Upper lobe of right lung (tissue), 1 donor: ENCODE measurements at regions not wholly inside any gene's neighbourhood (a gene's known extent, or its start where the extent isn't known, plus 50 kb on each side); places are given as distances from the start of the nearest gene placed in this dataset.
A peak's percentile ranks its signal among the peaks of the same experiment; 100 is the strongest.

Source experiments
- ATAC-seq: fragments of 200-7000 bp; cut with Tn5 transposase; one replicate; pipeline ENCODE4 v1.9.1; 2020; ENCODE audit warnings: mild to moderate bottlenecking, moderate library complexity
- DNase-seq: peaks from one replicate; pipeline ENCODE4 v3.0.0-alpha.2; 2020
- H3K27ac ChIP-seq: fragments of 200-600 bp; one replicate; pipeline ENCODE4 v1.8.0; 2022
- H3K27me3 ChIP-seq: fragments of 200-600 bp; one replicate; pipeline ENCODE4 v1.8.0; 2022; ENCODE audit warnings: mild to moderate bottlenecking
- H3K36me3 ChIP-seq: fragments of 200-600 bp; one replicate; pipeline ENCODE4 v1.8.0; 2022
- H3K4me1 ChIP-seq: fragments of 200-600 bp; one replicate; pipeline ENCODE4 v1.8.0; 2022
- H3K4me3 ChIP-seq: fragments of 200-600 bp; one replicate; pipeline ENCODE4 v1.8.0; 2022; ENCODE audit warnings: mild to moderate bottlenecking
- H3K9me3 ChIP-seq: fragments of 200-600 bp; one replicate; pipeline ENCODE4 v1.8.0; 2022
- intact Hi-C: fragments of 100-400 bp; cut with DNase I; formaldehyde crosslinking; loops from one replicate; pipeline ENCODE4 v1.11.0; 2022
- TF ChIP-seq, protein P1 (sequence below): fragments of 200-600 bp; IDR thresholded peaks from one replicate; pipeline ENCODE4 v1.8.0; 2022; ENCODE audit warnings: antibody characterized with exemption
- donor health status: DM: no; HTN: yes; CAD: no; lungs with severe emphysema.

DNA sequence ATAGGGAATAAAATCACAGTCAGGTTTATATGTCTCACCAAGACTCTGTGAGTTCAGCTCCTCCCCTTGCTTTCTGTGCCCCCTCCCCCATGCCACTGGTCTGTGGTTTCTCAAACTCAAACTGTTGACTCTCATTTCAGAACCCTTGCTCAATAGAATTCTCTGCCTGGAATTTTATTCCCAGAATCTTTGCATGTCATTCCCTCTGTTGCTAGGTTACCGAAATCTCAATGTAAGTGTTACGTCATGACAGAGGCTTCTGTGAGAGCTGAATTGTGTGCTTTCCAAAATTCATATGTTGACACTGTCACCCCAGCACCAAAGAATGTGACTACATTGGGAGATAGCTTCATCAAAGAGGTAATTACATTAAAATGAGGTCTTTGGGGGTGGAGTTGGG lies 1938.8 kb downstream of the TP53TG3F start:
- H3K27ac ChIP-seq: no peak overlapping the region
- no peaks in the 10 kb centered on the region for H3K27me3 ChIP-seq
- no peaks in the 10 kb centered on the region for H3K36me3 ChIP-seq
- H3K9me3 ChIP-seq: no peaks in the 10 kb centered on the region
- intact Hi-C loops: no loop called here
- ATAC-seq (peak; percentile 13), DNase-seq (no peak)
- no peak overlapping the region for H3K4me3 ChIP-seq
- no peaks in the 10 kb centered on the region for H3K4me1 ChIP-seq
- TF ChIP-seq, protein P1, sequence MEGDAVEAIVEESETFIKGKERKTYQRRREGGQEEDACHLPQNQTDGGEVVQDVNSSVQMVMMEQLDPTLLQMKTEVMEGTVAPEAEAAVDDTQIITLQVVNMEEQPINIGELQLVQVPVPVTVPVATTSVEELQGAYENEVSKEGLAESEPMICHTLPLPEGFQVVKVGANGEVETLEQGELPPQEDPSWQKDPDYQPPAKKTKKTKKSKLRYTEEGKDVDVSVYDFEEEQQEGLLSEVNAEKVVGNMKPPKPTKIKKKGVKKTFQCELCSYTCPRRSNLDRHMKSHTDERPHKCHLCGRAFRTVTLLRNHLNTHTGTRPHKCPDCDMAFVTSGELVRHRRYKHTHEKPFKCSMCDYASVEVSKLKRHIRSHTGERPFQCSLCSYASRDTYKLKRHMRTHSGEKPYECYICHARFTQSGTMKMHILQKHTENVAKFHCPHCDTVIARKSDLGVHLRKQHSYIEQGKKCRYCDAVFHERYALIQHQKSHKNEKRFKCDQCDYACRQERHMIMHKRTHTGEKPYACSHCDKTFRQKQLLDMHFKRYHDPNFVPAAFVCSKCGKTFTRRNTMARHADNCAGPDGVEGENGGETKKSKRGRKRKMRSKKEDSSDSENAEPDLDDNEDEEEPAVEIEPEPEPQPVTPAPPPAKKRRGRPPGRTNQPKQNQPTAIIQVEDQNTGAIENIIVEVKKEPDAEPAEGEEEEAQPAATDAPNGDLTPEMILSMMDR: no peak

DNA sequence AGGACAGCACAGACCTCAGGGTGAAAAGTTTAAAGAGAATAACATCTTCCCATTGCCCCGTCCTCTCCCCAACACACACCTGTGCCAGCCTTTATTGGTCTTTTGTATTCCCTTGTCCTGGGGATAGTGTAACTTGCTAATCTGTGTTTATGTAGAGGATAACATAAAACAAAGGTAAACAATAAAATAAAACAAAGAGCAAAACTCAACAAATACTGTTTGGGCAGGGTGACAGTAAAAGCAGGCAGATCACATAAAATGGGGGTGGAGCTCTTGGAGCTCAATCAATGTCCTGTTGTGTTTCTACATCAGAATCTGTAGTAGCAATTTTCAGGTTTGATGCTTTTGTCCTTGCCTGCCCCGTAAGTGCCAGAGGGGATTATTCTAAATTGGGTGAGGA lies 1939.7 kb downstream of the TP53TG3F start:
- TF ChIP-seq, protein P1: no peak
- H3K4me1 ChIP-seq: no peaks in the 10 kb centered on the region
- no peaks in the 10 kb centered on the region for H3K36me3 ChIP-seq
- no peak overlapping the region for H3K4me3 ChIP-seq
- H3K9me3 ChIP-seq: no peaks in the 10 kb centered on the region
- intact Hi-C loops: no loop called here
- H3K27ac ChIP-seq: no peak overlapping the region
- H3K27me3 ChIP-seq: no peaks in the 10 kb centered on the region
- DNase-seq (no peak), ATAC-seq (no peak)

DNA sequence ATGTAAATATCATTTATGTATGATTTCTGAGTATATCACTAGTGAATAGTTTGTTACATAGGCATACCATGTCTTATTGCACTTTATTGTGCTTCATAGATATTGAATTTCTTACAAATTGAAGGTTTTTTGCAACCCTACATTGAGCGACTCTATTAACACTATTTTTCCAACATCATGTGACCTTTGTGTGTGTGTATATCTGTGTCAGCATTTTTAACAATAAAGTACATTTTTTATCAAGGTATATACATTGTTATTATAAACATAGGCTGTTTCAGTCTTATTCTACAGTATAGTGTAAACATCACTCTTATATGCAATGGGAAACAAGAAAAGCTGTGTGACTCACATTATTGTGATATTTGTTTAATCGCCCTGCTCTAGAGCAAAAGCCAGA lies 1944.9 kb downstream of the TP53TG3F start:
- TF ChIP-seq, protein P1: no peak
- H3K27ac ChIP-seq: no peak overlapping the region
- no peak overlapping the region for H3K4me3 ChIP-seq
- DNase-seq (no peak), ATAC-seq (no peak)
- no peaks in the 10 kb centered on the region for H3K4me1 ChIP-seq
- no peaks in the 10 kb centered on the region for H3K27me3 ChIP-seq
- intact Hi-C loops: no loop called here
- no peaks in the 10 kb centered on the region for H3K36me3 ChIP-seq
- no peaks in the 10 kb centered on the region for H3K9me3 ChIP-seq

DNA sequence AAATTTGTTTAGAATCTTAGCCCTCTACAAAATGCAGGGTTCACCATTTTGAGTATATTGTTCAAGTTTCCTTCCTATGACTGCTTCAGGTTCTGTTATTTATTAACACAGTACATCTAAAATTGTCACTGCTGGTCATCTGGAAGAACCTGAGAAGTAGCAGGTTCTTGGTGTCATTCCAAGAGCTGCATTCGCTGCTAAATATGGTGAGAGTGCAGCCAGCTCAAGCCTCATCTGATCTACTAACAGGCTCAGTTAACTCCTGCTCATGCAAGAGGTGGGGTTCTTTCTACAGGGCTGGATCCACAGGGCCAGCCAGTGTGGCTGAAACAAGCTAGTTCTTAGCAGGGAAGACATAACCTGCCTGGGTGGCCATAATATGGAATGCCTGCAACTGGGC lies 1946.1 kb downstream of the TP53TG3F start:
- TF ChIP-seq, protein P1: no peak
- DNase-seq: no peak
- no peak overlapping the region for H3K4me3 ChIP-seq
- no peaks in the 10 kb centered on the region for H3K4me1 ChIP-seq
- no peak overlapping the region for H3K27ac ChIP-seq
- no peaks in the 10 kb centered on the region for H3K9me3 ChIP-seq
- no peaks in the 10 kb centered on the region for H3K27me3 ChIP-seq
- ATAC-seq: no peak
- intact Hi-C loops: no loop called here
- H3K36me3 ChIP-seq: no peaks in the 10 kb centered on the region

DNA sequence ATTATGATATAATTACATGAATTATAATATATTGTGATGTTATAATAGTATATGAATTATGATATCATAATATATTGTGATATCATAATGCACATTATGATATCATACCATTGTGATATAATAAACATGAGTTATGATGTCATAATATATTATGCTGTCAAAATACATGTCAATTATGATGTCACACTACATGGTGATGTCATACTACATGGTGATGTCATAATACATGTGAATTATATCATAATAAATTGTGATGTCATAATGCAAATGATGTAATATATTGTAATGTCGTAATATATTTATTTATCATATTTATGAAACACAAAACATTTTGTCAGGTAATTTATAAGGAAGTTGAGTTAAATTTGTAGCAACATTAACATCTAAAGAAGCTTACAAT lies 1950.1 kb downstream of the TP53TG3F start:
- Histone ChIP-seq H3K4me1 (no peaks in the 10 kb centered on the region), H3K36me3 (no peaks in the 10 kb centered on the region), H3K9me3 (no peaks in the 10 kb centered on the region), H3K4me3 (no peak overlapping the region), H3K27me3 (no peaks in the 10 kb centered on the region), H3K27ac (no peak overlapping the region)
- ATAC-seq: no peak
- intact Hi-C loops: no loop called here
- TF ChIP-seq, protein P1: no peak
- DNase-seq: no peak

DNA sequence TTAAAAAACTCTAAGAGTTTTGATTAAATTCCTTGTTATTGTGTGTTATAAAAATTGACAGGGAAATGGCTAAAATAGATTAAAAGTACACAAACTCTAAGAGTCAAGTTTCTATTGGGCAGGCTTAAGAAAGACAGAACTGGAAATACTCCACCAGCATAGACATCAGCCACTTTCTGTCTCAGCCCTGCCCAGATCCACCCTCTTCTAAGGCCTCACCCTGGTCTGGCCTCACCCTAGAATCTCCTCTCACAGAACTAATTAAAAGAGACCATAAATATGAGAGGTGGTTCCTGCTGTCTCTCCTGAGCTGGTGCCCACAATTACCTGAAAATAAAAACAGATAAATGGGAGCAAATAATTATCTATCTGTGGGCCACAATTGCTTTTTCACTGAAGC lies 1951.0 kb downstream of the TP53TG3F start:
- no peaks in the 10 kb centered on the region for H3K27me3 ChIP-seq
- ATAC-seq: no peak
- TF ChIP-seq, protein P1: no peak

More for the DNA sequence above, 1951.0 kb downstream of the TP53TG3F start:
- intact Hi-C loops: no loop called here
- no peaks in the 10 kb centered on the region for H3K4me1 ChIP-seq
- H3K9me3 ChIP-seq: no peaks in the 10 kb centered on the region
- no peak for DNase-seq
- no peak overlapping the region for H3K27ac ChIP-seq
- H3K36me3 ChIP-seq: no peaks in the 10 kb centered on the region
- H3K4me3 ChIP-seq: no peak overlapping the region
